ENCODE measurements at regions not wholly inside any gene's neighbourhood (a gene's known extent, or its start where the extent isn't known, plus 50 kb on each side); places are given as distances from the start of the nearest gene placed in this dataset.

DNA sequence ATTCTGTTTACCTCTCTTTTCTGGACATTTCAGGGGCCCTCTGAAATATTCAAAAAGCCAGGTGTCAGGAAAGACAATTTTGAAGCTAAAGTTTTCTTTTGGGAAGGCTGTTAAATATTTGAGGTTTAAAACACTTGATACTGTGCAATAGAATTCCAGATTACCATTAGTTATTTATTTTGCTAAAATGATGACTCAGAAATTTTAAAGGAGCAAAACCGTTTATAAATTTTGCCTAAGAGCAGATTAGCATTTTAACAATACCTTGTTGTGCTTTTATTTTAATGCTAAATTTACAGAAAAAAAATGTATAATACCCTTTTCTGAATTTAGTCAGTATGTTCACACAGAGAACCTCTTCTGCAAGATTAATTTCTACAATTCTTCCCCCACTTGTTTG, 1159.9 kb downstream of the DSC3 start:
- TF ChIP-seq, protein P1, sequence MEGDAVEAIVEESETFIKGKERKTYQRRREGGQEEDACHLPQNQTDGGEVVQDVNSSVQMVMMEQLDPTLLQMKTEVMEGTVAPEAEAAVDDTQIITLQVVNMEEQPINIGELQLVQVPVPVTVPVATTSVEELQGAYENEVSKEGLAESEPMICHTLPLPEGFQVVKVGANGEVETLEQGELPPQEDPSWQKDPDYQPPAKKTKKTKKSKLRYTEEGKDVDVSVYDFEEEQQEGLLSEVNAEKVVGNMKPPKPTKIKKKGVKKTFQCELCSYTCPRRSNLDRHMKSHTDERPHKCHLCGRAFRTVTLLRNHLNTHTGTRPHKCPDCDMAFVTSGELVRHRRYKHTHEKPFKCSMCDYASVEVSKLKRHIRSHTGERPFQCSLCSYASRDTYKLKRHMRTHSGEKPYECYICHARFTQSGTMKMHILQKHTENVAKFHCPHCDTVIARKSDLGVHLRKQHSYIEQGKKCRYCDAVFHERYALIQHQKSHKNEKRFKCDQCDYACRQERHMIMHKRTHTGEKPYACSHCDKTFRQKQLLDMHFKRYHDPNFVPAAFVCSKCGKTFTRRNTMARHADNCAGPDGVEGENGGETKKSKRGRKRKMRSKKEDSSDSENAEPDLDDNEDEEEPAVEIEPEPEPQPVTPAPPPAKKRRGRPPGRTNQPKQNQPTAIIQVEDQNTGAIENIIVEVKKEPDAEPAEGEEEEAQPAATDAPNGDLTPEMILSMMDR (conservative IDR thresholded peaks at IDR 0.05) = no peak
- Mint-ChIP-seq H3K4me1 (ENCODE audit: unreplicated experiment) (no peaks in the 10 kb centered on the region), H3K36me3 (no peaks in the 10 kb centered on the region), H3K27me3 (no peaks in the 10 kb centered on the region), H3K27ac (no peak overlapping the region), H3K4me3 (no peak overlapping the region), H3K9me3 (no peaks in the 10 kb centered on the region)
- DNase-seq (ENCODE audit: extremely low spot score, unreplicated experiment) = no peak

DNA sequence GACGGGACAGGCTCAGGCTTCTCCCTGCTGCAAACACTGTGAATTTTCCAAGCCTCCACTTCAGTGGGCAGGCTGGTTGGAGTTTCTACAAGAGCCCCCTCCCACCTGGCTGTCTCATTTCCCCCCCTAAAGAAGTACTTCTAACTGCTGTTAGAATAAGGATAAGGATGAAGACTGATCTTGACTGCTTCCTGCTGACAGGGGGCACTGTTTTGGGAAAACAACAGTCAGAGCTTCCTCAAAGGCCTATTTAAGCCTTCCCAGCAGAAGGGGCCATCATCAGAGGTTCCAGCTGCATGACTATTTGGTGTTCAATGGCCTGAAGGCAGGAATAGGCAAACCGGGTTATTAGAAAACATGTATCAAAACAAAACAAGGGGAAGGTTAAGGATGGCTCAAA, 1162.8 kb downstream of the DSC3 start:
- DNase-seq (ENCODE audit: extremely low spot score, unreplicated experiment) = no peak
- TF ChIP-seq, protein P1 (conservative IDR thresholded peaks at IDR 0.05) = no peak
- Mint-ChIP-seq H3K27me3 (no peaks in the 10 kb centered on the region), H3K27ac (no peak overlapping the region), H3K4me1 (ENCODE audit: unreplicated experiment) (no peaks in the 10 kb centered on the region), H3K4me3 (no peak overlapping the region), H3K9me3 (no peaks in the 10 kb centered on the region), H3K36me3 (no peaks in the 10 kb centered on the region)

DNA sequence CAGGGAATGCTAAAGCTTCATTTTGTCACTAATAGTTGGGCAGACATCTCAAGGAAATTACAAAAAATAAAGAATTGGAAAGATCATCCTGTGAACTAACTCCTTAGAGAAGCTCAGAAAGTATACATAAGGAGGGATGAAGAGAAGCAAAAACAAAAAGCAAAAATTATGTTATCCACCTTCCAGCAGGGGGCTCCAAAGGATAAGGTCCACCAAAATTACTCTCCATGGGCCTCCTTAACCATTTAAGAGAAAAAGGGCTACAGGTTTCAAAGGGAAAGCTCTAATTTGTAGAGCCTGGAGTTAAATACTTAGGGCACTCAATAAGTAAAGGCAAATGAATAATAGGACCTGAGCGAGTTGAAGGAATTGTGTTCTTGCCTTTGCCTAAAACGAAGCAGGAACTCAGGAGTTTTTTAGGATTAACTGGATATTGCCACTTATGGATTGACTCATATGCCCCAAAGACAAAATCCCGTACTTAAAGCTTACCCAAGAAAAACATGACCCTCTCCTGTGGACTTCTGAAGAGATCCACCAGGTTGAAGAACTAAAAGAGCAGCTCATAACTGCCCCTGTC, 1167.9 kb downstream of the DSC3 start:
- Mint-ChIP-seq H3K27me3 (no peaks in the 10 kb centered on the region), H3K36me3 (no peaks in the 10 kb centered on the region), H3K4me1 (ENCODE audit: unreplicated experiment) (no peaks in the 10 kb centered on the region), H3K4me3 (no peak overlapping the region), H3K27ac (no peak overlapping the region), H3K9me3 (no peaks in the 10 kb centered on the region)
- TF ChIP-seq, protein P1 (conservative IDR thresholded peaks at IDR 0.05) = peak; percentile 79
- no peak for DNase-seq (ENCODE audit: extremely low spot score, unreplicated experiment)

DNA sequence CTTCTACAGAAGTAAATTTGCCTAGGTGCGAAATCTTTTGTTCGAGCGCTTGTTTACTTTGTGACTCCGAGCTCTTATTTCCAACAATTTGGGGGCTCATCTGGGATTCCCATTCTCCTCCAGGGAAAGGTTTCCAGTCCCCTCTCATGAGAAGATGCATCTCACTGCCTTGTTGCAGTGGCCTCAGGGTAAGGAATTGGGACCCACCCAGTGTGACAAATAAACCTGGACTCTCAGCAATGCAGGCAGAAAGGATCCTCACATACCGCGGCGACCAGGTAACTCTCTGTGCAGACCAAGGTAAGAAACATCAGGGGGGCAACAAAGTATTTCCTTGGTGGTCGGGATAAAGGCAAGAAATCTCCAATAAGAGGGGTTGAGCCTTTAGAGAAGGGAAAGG, 1169.3 kb downstream of the DSC3 start:
- Mint-ChIP-seq H3K9me3 (no peaks in the 10 kb centered on the region), H3K4me1 (ENCODE audit: unreplicated experiment) (no peaks in the 10 kb centered on the region), H3K36me3 (no peaks in the 10 kb centered on the region), H3K27ac (no peak overlapping the region), H3K27me3 (no peaks in the 10 kb centered on the region), H3K4me3 (no peak overlapping the region)
- TF ChIP-seq, protein P1 (conservative IDR thresholded peaks at IDR 0.05) = no peak
- no peak for DNase-seq (ENCODE audit: extremely low spot score, unreplicated experiment)

DNA sequence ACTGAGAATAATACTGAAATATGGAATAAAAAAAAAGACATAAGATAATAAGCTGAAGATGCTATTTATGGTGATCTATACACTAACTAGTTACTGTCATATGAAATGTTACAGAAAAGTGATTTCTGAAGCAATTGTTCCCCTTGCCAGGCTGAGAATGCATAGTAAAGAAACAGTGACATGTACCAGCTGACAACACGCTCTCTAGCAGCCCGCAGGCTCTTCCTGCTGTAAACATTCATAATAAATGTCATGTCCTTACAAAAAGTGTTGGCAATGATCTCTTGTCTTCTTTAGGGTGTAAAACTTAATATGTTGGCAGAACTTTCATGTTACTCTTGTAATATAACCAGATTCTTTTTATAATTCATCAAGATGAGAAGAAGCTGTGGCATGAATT, 1171.3 kb downstream of the DSC3 start:
- Mint-ChIP-seq H3K9me3 (no peaks in the 10 kb centered on the region), H3K27ac (no peak overlapping the region)
- TF ChIP-seq, protein P1 (conservative IDR thresholded peaks at IDR 0.05) = no peak

DNA sequence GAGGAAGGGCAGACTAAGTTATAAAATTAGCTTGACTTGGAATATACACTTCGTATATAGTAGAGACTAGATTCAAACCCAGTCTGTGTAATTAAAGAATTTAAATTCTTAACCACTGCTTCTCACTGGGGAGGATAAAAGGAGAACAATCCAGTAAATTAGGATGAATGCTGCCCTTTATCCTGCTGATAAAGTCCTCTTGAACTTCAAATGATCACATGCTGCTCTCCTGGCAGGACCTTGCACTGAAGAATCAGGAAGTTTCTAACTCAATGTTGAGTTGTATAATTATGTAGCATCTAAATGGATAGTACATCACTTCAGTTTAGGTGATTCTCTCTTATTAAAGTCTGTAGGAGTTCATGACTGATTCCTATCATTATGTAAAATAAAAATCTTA, 1179.7 kb downstream of the DSC3 start:
- H3K4me1 Mint-ChIP-seq (ENCODE audit: unreplicated experiment) = no peaks in the 10 kb centered on the region
- no peak overlapping the region for H3K4me3 Mint-ChIP-seq
- no peak for DNase-seq (ENCODE audit: extremely low spot score, unreplicated experiment)
- no peaks in the 10 kb centered on the region for H3K36me3 Mint-ChIP-seq
- no peaks in the 10 kb centered on the region for H3K27me3 Mint-ChIP-seq
- no peaks in the 10 kb centered on the region for H3K9me3 Mint-ChIP-seq
- no peak overlapping the region for H3K27ac Mint-ChIP-seq
- TF ChIP-seq, protein P1 (conservative IDR thresholded peaks at IDR 0.05) = no peak

More for the DNA sequence above, 1171.3 kb downstream of the DSC3 start:
- H3K4me1 Mint-ChIP-seq (ENCODE audit: unreplicated experiment) = no peaks in the 10 kb centered on the region
- no peaks in the 10 kb centered on the region for H3K27me3 Mint-ChIP-seq
- H3K4me3 Mint-ChIP-seq = no peak overlapping the region
- H3K36me3 Mint-ChIP-seq = no peaks in the 10 kb centered on the region
- no peak for DNase-seq (ENCODE audit: extremely low spot score, unreplicated experiment)
